PC-3 (cell line): ENCODE measurements at regions not wholly inside any gene's neighbourhood (a gene's known extent, or its start where the extent isn't known, plus 50 kb on each side); places are given as distances from the start of the nearest gene placed in this dataset.

ENCODE experiments used
- CTCF ChIP-seq: fragments of 300-600 bp; sonication (generic); conservative IDR thresholded peaks from 2 replicates; pipeline ENCODE4 v1.5.1; 2017; ENCODE audit warnings: antibody characterized with exemption, low read depth, mild to moderate bottlenecking, low read length
- EZH2 ChIP-seq: fragments of 300-600 bp; sonication (generic); IDR thresholded peaks from one replicate; pipeline ENCODE4 v1.6.1; 2017; ENCODE audit warnings: antibody characterized with exemption, mild to moderate bottlenecking, low read length; ENCODE audit not compliant: unreplicated experiment

GRCh38 chrX:40201329-40201885, 103.6 kb upstream of the BCOR start:
- no peak for TF ChIP-seq CTCF
- no peak for TF ChIP-seq EZH2
